Skeletal muscle tissue (tissue), 3 donors: ENCODE measurements at regions not wholly inside any gene's neighbourhood (a gene's known extent, or its start where the extent isn't known, plus 50 kb on each side); places are given as distances from the start of the nearest gene placed in this dataset.

Experiments
- H3K27ac ChIP-seq: one replicate; pipeline ENCODE4 v1.7.0; 2013; ENCODE audit warnings: mild to moderate bottlenecking, low read depth, low read length, inconsistent platforms
- H3K27me3 ChIP-seq, 3 donors: one replicate each; pipeline ENCODE4 v1.7.0; 2013; ENCODE audit warnings: low read length in 3 of 3; ENCODE audit not compliant: control insufficient read depth in 3 of 3, insufficient read depth in 3 of 3
- H3K36me3 ChIP-seq, 3 donors: one replicate each; pipeline ENCODE4 v1.7.0; 2013; ENCODE audit warnings: low read length in 3 of 3; ENCODE audit not compliant: control insufficient read depth in 3 of 3, insufficient read depth in 3 of 3
- H3K4me1 ChIP-seq, 3 donors: one replicate each; pipeline ENCODE4 v1.7.0; 2013; ENCODE audit warnings: low read length in 3 of 3, mild to moderate bottlenecking in 3 of 3; ENCODE audit not compliant: control insufficient read depth in 3 of 3, insufficient read depth in 3 of 3
- H3K4me3 ChIP-seq, 3 donors: one replicate each; pipeline ENCODE4 v1.7.0; 2013; ENCODE audit warnings: low read length in 3 of 3
- H3K9ac ChIP-seq, 3 donors: one replicate each; pipeline ENCODE4 v1.7.0; 2013; ENCODE audit warnings: low read length in 3 of 3, mild to moderate bottlenecking in 3 of 3, moderate library complexity in 2 of 3, low read depth in 1 of 3
- H3K9me3 ChIP-seq, 3 donors: one replicate each; pipeline ENCODE4 v1.7.0; 2013; ENCODE audit warnings: low read length in 3 of 3; ENCODE audit not compliant: control insufficient read depth in 3 of 3
- donor health status: Osteomylitis.

DNA sequence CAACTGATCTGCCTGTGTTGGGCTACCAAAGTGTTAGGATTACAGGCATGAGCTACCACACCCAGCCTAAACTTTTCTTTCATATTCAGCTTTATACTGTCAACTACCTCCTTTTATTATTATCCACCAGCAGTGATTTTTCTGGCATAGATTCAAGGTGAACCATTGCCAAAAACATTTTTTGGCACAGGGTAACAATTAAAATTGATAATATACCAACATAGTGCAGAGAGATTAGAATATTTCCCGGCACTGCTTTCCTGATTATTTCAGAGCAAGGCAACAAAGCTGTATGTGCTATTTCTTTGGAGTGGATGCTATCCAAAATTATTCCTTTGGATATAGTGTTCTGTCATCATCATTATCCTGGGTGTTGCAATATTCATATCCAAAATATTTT is 781.6 kb upstream of the SOX9 start:
- H3K27me3 ChIP-seq: no peaks in the 10 kb centered on the region
- no peaks in the 10 kb centered on the region for H3K36me3 ChIP-seq
- H3K4me1 ChIP-seq: peaks cover 0 to 6% (median 0%) of the 10 kb centered on the region in 3 donors
- no peaks in the 10 kb centered on the region for H3K9me3 ChIP-seq
- no peak overlapping the region for H3K9ac ChIP-seq
- H3K27ac ChIP-seq: no peak overlapping the region
- H3K4me3 ChIP-seq: no peak overlapping the region

DNA sequence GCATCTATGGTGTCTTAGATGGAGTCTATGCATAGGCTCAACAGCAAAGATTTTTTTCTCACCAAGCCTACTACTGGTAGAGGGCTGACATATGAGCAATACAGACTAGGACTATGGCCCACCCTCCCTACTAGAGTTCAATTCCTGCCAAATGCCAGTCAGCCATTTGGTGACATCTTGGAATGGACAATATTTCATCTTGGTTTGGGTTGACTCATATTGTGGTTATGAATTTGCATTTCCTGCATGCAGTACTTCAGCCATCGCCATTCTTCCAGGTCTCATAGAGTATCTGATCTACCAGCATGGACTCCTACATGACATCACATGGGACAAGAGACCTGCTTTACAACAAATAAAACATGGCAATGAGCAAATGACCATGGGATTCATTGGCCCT is 778.1 kb upstream of the SOX9 start:
- Histone ChIP-seq H3K4me1 (peaks cover 0 to 2% (median 0%) of the 10 kb centered on the region in 3 donors), H3K36me3 (no peaks in the 10 kb centered on the region), H3K4me3 (no peak overlapping the region), H3K9me3 (no peaks in the 10 kb centered on the region), H3K27me3 (no peaks in the 10 kb centered on the region), H3K9ac (no peak overlapping the region), H3K27ac (no peak overlapping the region)

DNA sequence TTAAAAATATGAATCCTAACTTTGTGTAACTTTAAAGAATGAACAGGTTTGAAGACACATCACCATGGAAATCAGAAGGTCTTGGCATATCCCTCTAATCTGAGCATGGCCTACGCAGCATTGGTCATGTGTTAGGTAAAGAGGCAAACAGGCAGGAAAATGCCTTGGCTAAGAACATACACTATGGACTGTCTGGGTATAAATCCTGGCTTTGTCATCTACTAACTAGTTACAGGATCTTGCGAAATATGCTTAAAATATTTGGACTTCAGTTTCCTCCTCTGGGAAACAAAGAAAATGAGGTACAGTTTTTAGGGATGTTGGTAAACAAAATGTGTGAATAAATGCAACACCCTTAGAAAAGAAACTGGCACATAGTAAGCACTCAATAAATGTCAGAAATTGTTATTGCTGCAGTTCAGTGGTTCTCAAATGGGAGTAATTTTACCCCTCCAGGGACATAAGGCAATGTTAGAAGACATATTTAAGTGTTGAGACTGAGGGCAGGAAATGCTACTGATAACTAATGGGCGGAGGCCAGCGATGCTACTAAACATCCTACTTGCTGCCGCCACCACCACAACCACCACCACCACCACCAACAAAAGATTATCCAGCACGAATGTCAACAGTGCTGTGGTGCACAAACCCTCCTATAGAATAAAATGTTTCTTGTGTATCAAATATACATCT is 770.8 kb upstream of the SOX9 start:
- Histone ChIP-seq H3K27ac (no peak overlapping the region), H3K36me3 (no peaks in the 10 kb centered on the region), H3K4me1 (no peaks in the 10 kb centered on the region), H3K27me3 (no peaks in the 10 kb centered on the region), H3K9ac (no peak overlapping the region), H3K4me3 (no peak overlapping the region), H3K9me3 (no peaks in the 10 kb centered on the region)

DNA sequence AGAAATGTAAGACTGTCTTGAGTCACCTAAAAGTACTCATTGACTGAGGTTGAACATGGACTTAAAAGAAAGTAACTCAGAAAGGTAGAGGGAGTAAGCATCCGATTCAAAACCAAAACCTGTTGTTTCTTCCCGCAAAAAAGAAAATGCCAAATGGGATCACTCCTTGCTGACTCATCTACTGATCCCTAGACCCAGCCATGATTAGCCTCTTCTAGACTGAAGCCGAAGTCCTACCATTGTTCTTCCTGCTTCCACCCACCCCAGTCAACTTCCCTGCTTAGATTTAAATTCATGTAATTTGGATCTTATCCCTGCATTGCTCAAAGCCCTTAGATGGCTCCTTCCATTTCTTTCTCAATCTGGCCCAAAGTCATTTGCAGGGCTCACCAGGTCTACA is 760.5 kb upstream of the SOX9 start:
- no peaks in the 10 kb centered on the region for H3K4me1 ChIP-seq
- no peak overlapping the region for H3K4me3 ChIP-seq
- no peak overlapping the region for H3K27ac ChIP-seq
- H3K9me3 ChIP-seq: peaks cover 0 to 2% (median 1%) of the 10 kb centered on the region in 3 donors
- no peaks in the 10 kb centered on the region for H3K36me3 ChIP-seq
- H3K27me3 ChIP-seq: no peaks in the 10 kb centered on the region
- no peak overlapping the region for H3K9ac ChIP-seq

DNA sequence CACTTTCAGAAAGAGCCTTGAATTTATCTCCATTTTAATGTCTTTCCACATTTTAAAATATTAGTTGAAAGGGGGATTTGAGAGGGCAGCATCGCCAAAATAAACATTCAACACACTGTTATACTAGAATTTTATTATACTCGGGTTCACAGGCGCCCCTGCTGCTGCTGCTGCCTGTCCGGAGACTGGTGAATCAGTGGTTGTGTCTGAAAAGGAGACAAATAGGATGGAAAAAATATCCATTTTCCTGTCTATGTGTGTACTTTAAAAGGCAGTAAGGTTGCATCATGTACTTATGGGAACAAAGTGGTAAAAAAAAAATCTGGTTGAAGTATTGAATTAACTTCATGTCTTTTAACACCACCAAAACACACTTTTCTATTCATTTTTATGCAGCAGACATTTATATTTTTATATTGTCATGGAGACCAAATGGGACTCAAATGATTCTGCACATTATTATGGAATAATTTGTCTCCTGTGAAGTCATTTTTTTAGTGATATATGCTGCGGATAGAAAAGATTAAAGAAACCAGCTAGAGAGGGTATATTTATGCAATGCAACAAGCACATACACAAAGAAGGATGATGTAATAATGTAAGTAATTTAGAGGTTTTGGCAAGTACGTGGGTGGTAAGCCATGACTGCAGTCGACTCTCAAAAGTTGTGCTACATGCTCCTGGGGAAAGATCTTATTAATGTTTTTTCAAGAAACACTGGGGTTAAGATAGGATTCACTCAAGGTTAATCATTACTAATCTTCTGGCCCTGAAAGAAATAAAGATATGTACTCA is 759.0 kb upstream of the SOX9 start:
- H3K9me3 ChIP-seq: peaks cover 0 to 2% (median 1%) of the 10 kb centered on the region in 3 donors
- no peaks in the 10 kb centered on the region for H3K27me3 ChIP-seq
- H3K9ac ChIP-seq: no peak overlapping the region
- no peaks in the 10 kb centered on the region for H3K36me3 ChIP-seq
- H3K27ac ChIP-seq: no peak overlapping the region
- no peak overlapping the region for H3K4me3 ChIP-seq
- no peaks in the 10 kb centered on the region for H3K4me1 ChIP-seq

DNA sequence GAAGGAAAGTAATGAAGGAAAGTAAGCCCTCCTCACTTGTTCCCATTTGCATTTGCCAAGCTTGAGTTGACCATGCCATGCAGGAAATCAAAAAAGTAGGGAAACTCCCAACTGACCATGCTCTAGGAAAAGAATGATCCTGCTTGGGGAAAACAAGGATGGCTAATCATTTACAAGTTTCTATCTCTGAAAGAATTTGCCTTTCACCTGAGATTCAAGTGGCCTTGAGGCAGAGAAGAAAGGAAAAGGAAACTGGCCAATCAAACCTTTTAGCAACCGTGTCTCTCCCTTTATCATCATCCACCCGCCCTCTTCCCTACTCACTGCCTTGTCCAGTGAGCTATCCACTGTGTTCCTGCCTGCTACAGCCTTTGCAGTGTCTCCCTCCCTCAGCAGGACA is 757.2 kb upstream of the SOX9 start:
- no peaks in the 10 kb centered on the region for H3K36me3 ChIP-seq
- H3K9me3 ChIP-seq: no peaks in the 10 kb centered on the region
- no peak overlapping the region for H3K27ac ChIP-seq
- H3K4me3 ChIP-seq: no peak overlapping the region
- H3K4me1 ChIP-seq: no peaks in the 10 kb centered on the region
- no peak overlapping the region for H3K9ac ChIP-seq
- no peaks in the 10 kb centered on the region for H3K27me3 ChIP-seq

DNA sequence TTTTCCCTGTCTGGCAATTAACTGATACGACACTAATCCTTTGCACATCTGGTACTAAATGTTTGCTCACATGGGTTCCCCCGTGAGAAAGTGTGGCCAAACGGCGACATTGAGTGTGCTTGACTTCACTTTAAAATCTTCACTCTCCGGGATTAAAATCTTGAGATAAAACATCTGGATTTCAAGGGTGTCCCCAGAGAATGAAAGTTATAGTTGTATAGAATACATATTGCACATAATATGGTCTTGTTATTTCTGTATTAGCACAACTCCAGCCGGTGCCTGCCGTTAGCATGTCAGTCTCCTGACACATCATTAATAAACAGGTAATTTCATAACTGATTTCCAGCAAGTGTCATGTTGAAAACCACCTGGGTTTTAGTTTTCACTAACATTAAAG is 749.0 kb upstream of the SOX9 start:
- no peaks in the 10 kb centered on the region for H3K4me1 ChIP-seq
- no peaks in the 10 kb centered on the region for H3K36me3 ChIP-seq
- no peak overlapping the region for H3K4me3 ChIP-seq
- no peaks in the 10 kb centered on the region for H3K9me3 ChIP-seq
- H3K9ac ChIP-seq: no peak overlapping the region
- no peak overlapping the region for H3K27ac ChIP-seq
- H3K27me3 ChIP-seq: no peaks in the 10 kb centered on the region

DNA sequence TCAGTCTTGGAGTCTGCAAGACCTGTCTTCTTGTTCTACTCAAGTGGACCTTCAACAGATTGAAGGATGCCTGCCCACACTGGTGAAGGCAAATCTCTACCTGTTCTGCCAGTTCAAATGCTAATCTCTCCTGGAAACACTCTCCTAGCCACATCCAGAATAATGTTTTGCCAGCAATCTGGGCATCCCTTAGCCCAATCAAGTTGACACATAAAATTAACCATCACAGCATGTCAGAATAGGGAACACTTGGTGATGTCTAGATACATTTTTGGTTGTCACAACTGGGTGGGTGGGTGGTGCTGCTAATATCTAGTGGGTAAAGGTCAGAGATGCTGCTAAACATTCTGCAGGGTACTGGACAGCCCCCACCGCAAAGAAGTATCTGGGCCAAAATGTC is 744.9 kb upstream of the SOX9 start:
- H3K4me3 ChIP-seq: no peak overlapping the region
- no peak overlapping the region for H3K27ac ChIP-seq
- H3K27me3 ChIP-seq: no peaks in the 10 kb centered on the region
- no peaks in the 10 kb centered on the region for H3K4me1 ChIP-seq
- no peaks in the 10 kb centered on the region for H3K9me3 ChIP-seq
- no peak overlapping the region for H3K9ac ChIP-seq
- H3K36me3 ChIP-seq: no peaks in the 10 kb centered on the region

DNA sequence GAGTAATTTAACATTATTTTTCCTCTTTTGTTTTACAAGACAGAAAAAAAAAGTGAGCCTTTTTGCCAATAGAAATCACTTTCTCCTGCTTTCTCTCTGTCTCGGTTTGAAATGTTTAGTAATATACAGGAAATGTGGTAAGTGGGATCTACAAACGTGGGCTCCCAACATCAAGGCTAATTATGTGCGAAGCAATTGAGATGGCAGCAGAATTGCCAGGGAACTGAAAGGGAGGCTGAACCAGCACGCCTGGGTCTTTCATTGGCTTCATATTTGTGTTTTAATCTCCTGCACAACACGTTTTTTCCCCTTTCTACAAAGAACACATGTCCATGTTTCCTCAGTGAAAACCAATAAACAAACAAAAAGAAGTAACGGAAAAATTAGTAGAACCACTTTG is 743.9 kb upstream of the SOX9 start:
- no peak overlapping the region for H3K4me3 ChIP-seq
- no peak overlapping the region for H3K27ac ChIP-seq
- H3K9me3 ChIP-seq: no peaks in the 10 kb centered on the region
- H3K4me1 ChIP-seq: no peaks in the 10 kb centered on the region
- H3K36me3 ChIP-seq: no peaks in the 10 kb centered on the region
- H3K27me3 ChIP-seq: no peaks in the 10 kb centered on the region
- no peak overlapping the region for H3K9ac ChIP-seq

DNA sequence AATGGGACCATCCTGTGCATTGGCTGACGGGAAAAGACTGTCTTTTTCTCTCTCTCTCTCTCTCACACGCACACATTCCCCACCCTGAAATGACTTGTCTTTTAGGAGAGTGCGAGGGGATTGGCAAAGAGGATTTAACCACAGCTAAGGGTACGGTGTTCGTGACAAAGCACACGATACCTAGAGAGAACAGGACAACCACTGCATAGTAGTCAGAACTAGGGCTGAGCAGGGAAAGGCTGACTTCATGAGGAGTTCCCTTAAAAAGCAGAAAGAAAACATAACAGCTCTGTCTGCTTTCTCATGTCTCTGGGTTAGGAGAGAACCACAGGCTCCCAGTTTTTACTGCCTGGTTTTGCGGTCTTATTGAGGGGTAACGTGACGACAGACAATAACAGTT is 742.8 kb upstream of the SOX9 start:
- Histone ChIP-seq H3K4me1 (no peaks in the 10 kb centered on the region), H3K27ac (no peak overlapping the region), H3K27me3 (no peaks in the 10 kb centered on the region), H3K9me3 (no peaks in the 10 kb centered on the region), H3K9ac (no peak overlapping the region), H3K4me3 (no peak overlapping the region), H3K36me3 (no peaks in the 10 kb centered on the region)
